Muscle of back (tissue), 3 donors: ENCODE measurements at regions not wholly inside any gene's neighbourhood (a gene's known extent, or its start where the extent isn't known, plus 50 kb on each side); places are given as distances from the start of the nearest gene placed in this dataset.
A peak's percentile ranks its signal among the peaks of the same experiment; 100 is the strongest.
"Not testable (repeated sequence)": the region's sequence is repeated elsewhere in the genome, so short reads cannot be mapped to it uniquely, and the experiment has no call there.

ENCODE experiments used
- DNase-seq, 3 donors: peaks; one replicate each; pipeline versions ENCODE4 v3.0.0 to v3.0.0-alpha.2; 2013

GRCh38 chr4:144366425-144366824, 225.9 kb upstream of the GYPA start:
- no peak for DNase-seq

- no peak for DNase-seq
These were observed 231.0 kb upstream of the GYPA start for GRCh38 chr4:144371485-144371884.

- no peak for DNase-seq
These were observed 233.5 kb upstream of the GYPA start for GRCh38 chr4:144374065-144374464.

GRCh38 chr4:144376866-144377265, 236.3 kb upstream of the GYPA start:
- DNase-seq, result no peak

- DNase-seq, result no peak
These were observed 243.9 kb upstream of the GYPA start for GRCh38 chr4:144384408-144384807.

GRCh38 chr4:144399927-144400326, 246.0 kb upstream of the HHIP start:
- peak in 1 of 3 donors; percentile 81 for DNase-seq

- no peak for DNase-seq
These were observed 243.8 kb upstream of the HHIP start for GRCh38 chr4:144402176-144402575.

GRCh38 chr4:144402999-144403398, 243.0 kb upstream of the HHIP start:
- no peak for DNase-seq

GRCh38 chr4:144403893-144404292, 242.1 kb upstream of the HHIP start:
- no peak for DNase-seq

GRCh38 chr4:144409525-144409924, 236.4 kb upstream of the HHIP start:
- DNase-seq, result no peak

- DNase-seq, result no peak
These were observed 235.6 kb upstream of the HHIP start for GRCh38 chr4:144410230-144410783.

- DNase-seq, result no peak
These were observed 234.8 kb upstream of the HHIP start for GRCh38 chr4:144411119-144411518.

- DNase-seq, result no peak
These were observed 234.3 kb upstream of the HHIP start for GRCh38 chr4:144411700-144412099.

GRCh38 chr4:144421056-144421455, 224.9 kb upstream of the HHIP start:
- no peak for DNase-seq

GRCh38 chr4:144421839-144422565, 224.0 kb upstream of the HHIP start:
- no peak for DNase-seq

- no peak for DNase-seq
These were observed 222.0 kb upstream of the HHIP start for GRCh38 chr4:144423930-144424329.

GRCh38 chr4:144426023-144426422, 219.9 kb upstream of the HHIP start:
- not testable (repeated sequence) for DNase-seq

GRCh38 chr4:144442713-144443112, 203.2 kb upstream of the HHIP start:
- no peak for DNase-seq

- DNase-seq, result peak in 2 of 3 donors; percentile 26 to 51
These were observed 196.3 kb upstream of the HHIP start for GRCh38 chr4:144449611-144450010.

- no peak for DNase-seq
These were observed 195.4 kb upstream of the HHIP start for GRCh38 chr4:144450526-144450925.

- peak in 2 of 3 donors; percentile 16 to 22 for DNase-seq
These were observed 194.0 kb upstream of the HHIP start for GRCh38 chr4:144451766-144452450.

- no peak for DNase-seq
These were observed 189.8 kb upstream of the HHIP start for GRCh38 chr4:144456196-144456595.

GRCh38 chr4:144461906-144462305, 184.1 kb upstream of the HHIP start:
- DNase-seq, result no peak
